Caco-2 (cell line): ENCODE measurements at regions not wholly inside any gene's neighbourhood (a gene's known extent, or its start where the extent isn't known, plus 50 kb on each side); places are given as distances from the start of the nearest gene placed in this dataset.
"Not testable (repeated sequence)": the region's sequence is repeated elsewhere in the genome, so short reads cannot be mapped to it uniquely, and the experiment has no call there.

ENCODE experiments used
- BruUV-seq: library from RNA; stranded (reverse); fragments of 400-500 nt; replicated peaks from 2 replicates; lab custom pipeline; 2021; lab: Mats Ljungman, UMichigan
- CTCF ChIA-PET: fragments of 300-600 bp; sonication (Branson Sonifier 250); formaldehyde crosslinking; loops from one replicate; lab custom pipeline; 2022; ENCODE audit warnings: antibody characterized with exemption; lab: Charles Lee
- POLR2A ChIA-PET: fragments of 300-600 bp; sonication (Branson Sonifier 250); formaldehyde crosslinking; loops from one replicate; lab custom pipeline; 2022; ENCODE audit warnings: antibody characterized with exemption; lab: Charles Lee
- DNase-seq, 2 experiments: peaks; one replicate each; pipeline versions ENCODE4 v3.0.0 to v3.0.0-alpha.2; 2020 to 2022
- H3K27me3 ChIP-seq: replicated peaks from 2 replicates; pipeline ENCODE4 v1.6.0; 2011; ENCODE audit warnings: low read length; ENCODE audit not compliant: control insufficient read depth, insufficient read depth
- H3K36me3 ChIP-seq: 2 replicates; pipeline ENCODE4 v1.5.1; 2011; ENCODE audit warnings: low read length; ENCODE audit not compliant: control insufficient read depth, insufficient read depth
- H3K4me1 ChIP-seq: fragments of 250-450 bp; sonication (Bioruptor Pico); 2 replicates; pipeline ENCODE4 v1.5.1; 2020; ENCODE audit warnings: mild to moderate bottlenecking
- H3K4me3 ChIP-seq: 2 replicates; pipeline ENCODE4 v1.5.1; 2011; ENCODE audit warnings: low read depth, mild to moderate bottlenecking, control low read depth, low read length
- H3K9me3 ChIP-seq: fragments of 250-450 bp; sonication (Bioruptor Pico); 2 replicates; pipeline ENCODE4 v1.5.1; 2020; ENCODE audit warnings: mild to moderate bottlenecking, moderate library complexity
- H3K27ac Mint-ChIP-seq: one replicate; pipeline ENCODE4 v1.8.0; 2022; ENCODE audit warnings: mixed read lengths; ENCODE audit not compliant: unreplicated experiment
- H3K27me3 Mint-ChIP-seq: one replicate; pipeline ENCODE4 v1.8.0; 2022; ENCODE audit warnings: mixed read lengths; ENCODE audit not compliant: insufficient read depth, unreplicated experiment
- H3K36me3 Mint-ChIP-seq: one replicate; pipeline ENCODE4 v1.8.0; 2022; ENCODE audit warnings: mild to moderate bottlenecking, mixed read lengths; ENCODE audit not compliant: insufficient read depth, unreplicated experiment
- H3K4me1 Mint-ChIP-seq: one replicate; pipeline ENCODE4 v1.8.0; 2022; ENCODE audit warnings: low read depth, mixed read lengths; ENCODE audit not compliant: unreplicated experiment
- H3K4me3 Mint-ChIP-seq: one replicate; pipeline ENCODE4 v1.8.0; 2022; ENCODE audit warnings: mild to moderate bottlenecking, moderate library complexity, mixed read lengths; ENCODE audit not compliant: unreplicated experiment
- H3K9me3 Mint-ChIP-seq: one replicate; pipeline ENCODE4 v1.8.0; 2022; ENCODE audit warnings: mixed read lengths; ENCODE audit not compliant: unreplicated experiment
- CTCF ChIP-seq, 2 experiments: fragments of 200-600 bp in 1 of 2; IDR thresholded peaks; 1 replicate in 1 of 2; 2 replicates in 1 of 2; pipeline versions ENCODE4 v1.5.1 to v1.8.0; 2011 to 2022; ENCODE audit warnings: antibody characterized with exemption in 1 of 2, control low read depth in 1 of 2, inconsistent platforms in 1 of 2, low read depth in 1 of 2, low read length in 1 of 2, mild to moderate bottlenecking in 1 of 2, moderate library complexity in 1 of 2; ENCODE audit not compliant: insufficient read depth in 1 of 2, severe bottlenecking in 1 of 2, unreplicated experiment in 1 of 2
- intact Hi-C: fragments of 100-400 bp; cut with micrococcal nuclease; formaldehyde crosslinking; loops from one replicate; pipeline ENCODE4 v1.10.0; 2022; ENCODE audit not compliant: unreplicated experiment

- Histone ChIP-seq H3K36me3 (no peaks in the 10 kb centered on the region), H3K4me1 (no peaks in the 10 kb centered on the region), H3K4me3 (no peak overlapping the region), H3K9me3 (no peaks in the 10 kb centered on the region), H3K27me3 (no peaks in the 10 kb centered on the region)
- no peak for DNase-seq
- no peaks in the 10 kb centered on the region for H3K36me3 Mint-ChIP-seq
- H3K4me1 Mint-ChIP-seq: no peaks in the 10 kb centered on the region
- BruUV-seq: no TSS peak
- no peaks in the 10 kb centered on the region for H3K9me3 Mint-ChIP-seq
- ChIA-PET CTCF (no interaction called here), POLR2A (no interaction called here)
- no peak overlapping the region for H3K4me3 Mint-ChIP-seq
- H3K27ac Mint-ChIP-seq: no peak overlapping the region
- H3K27me3 Mint-ChIP-seq: peaks cover 9% of the 10 kb centered on the region
- intact Hi-C loops: no loop called here
- TF ChIP-seq CTCF (IDR thresholded peaks at IDR 0.05; ENCODE audit: insufficient read depth in 1 of 2, low read depth in 1 of 2, low read length in 1 of 2, severe bottlenecking in 1 of 2, unreplicated experiment in 1 of 2): no peak
These were observed 254.4 kb downstream of the HAPSTR1 start for GRCh38 chr16:9345880-9346279.

GRCh38 chr16:9348912-9349311 is 257.5 kb downstream of the HAPSTR1 start:
- Histone ChIP-seq H3K4me3 (no peak overlapping the region), H3K4me1 (no peaks in the 10 kb centered on the region), H3K27me3 (no peaks in the 10 kb centered on the region), H3K36me3 (no peaks in the 10 kb centered on the region), H3K9me3 (no peaks in the 10 kb centered on the region)
- Mint-ChIP-seq H3K27ac (no peak overlapping the region), H3K4me3 (no peak overlapping the region), H3K9me3 (no peaks in the 10 kb centered on the region), H3K27me3 (peaks cover 9% of the 10 kb centered on the region), H3K36me3 (no peaks in the 10 kb centered on the region), H3K4me1 (no peaks in the 10 kb centered on the region)
- POLR2A ChIA-PET: no interaction called here
- CTCF ChIA-PET: no interaction called here
- no TSS peak for BruUV-seq
- TF ChIP-seq CTCF (IDR thresholded peaks at IDR 0.05; ENCODE audit: insufficient read depth in 1 of 2, low read depth in 1 of 2, low read length in 1 of 2, severe bottlenecking in 1 of 2, unreplicated experiment in 1 of 2): no peak
- no peak for DNase-seq
- intact Hi-C loops: no loop called here

- H3K27me3 ChIP-seq, POLR2A ChIA-PET, H3K4me3 Mint-ChIP-seq, BruUV-seq, H3K4me3 ChIP-seq, H3K4me1 ChIP-seq, intact Hi-C loops, H3K9me3 Mint-ChIP-seq, CTCF ChIA-PET, H3K9me3 ChIP-seq, DNase-seq, H3K36me3 ChIP-seq, H3K27me3 Mint-ChIP-seq, H3K4me1 Mint-ChIP-seq, H3K36me3 Mint-ChIP-seq, H3K27ac Mint-ChIP-seq: not testable (repeated sequence)
These were observed 258.0 kb downstream of the HAPSTR1 start for GRCh38 chr16:9349373-9349960.

GRCh38 chr16:9350119-9350799 is 258.8 kb downstream of the HAPSTR1 start:
- DNase-seq, H3K9me3 Mint-ChIP-seq, CTCF ChIA-PET: not testable (repeated sequence)

More at GRCh38 chr16:9350119-9350799, 258.8 kb downstream of the HAPSTR1 start:
- H3K27ac Mint-ChIP-seq, H3K27me3 ChIP-seq, H3K27me3 Mint-ChIP-seq, H3K36me3 ChIP-seq, H3K36me3 Mint-ChIP-seq, H3K4me1 Mint-ChIP-seq, H3K4me1 ChIP-seq, BruUV-seq, H3K9me3 ChIP-seq, POLR2A ChIA-PET, intact Hi-C loops, H3K4me3 ChIP-seq, H3K4me3 Mint-ChIP-seq: not testable (repeated sequence)
